ENCODE measurements at regions not wholly inside any gene's neighbourhood (a gene's known extent, or its start where the extent isn't known, plus 50 kb on each side); places are given as distances from the start of the nearest gene placed in this dataset.
A peak's percentile ranks its signal among the peaks of the same experiment; 100 is the strongest.

- Histone ChIP-seq H3K36me3 (ENCODE audit: insufficient read depth, low read length) (no peaks in the 10 kb centered on the region), H3K4me1 (ENCODE audit: insufficient read depth, low read length) (no peaks in the 10 kb centered on the region), H2AFZ (ENCODE audit: low read depth, low read length) (no peak overlapping the region), H3K9me3 (ENCODE audit: low read length) (no peaks in the 10 kb centered on the region), H3K4me3 (ENCODE audit: low read length) (no peak overlapping the region), H3K27me3 (ENCODE audit: insufficient read depth, low read length) (no peaks in the 10 kb centered on the region)
Measured at GRCh38 chr4:115824630-115825029, 711.2 kb upstream of the NDST4 start.

GRCh38 chr4:115803825-115804224 is 690.4 kb upstream of the NDST4 start:
- Histone ChIP-seq H3K4me1 (ENCODE audit: insufficient read depth, low read length) (peaks cover 10% of the 10 kb centered on the region), H2AFZ (ENCODE audit: low read depth, low read length) (no peak overlapping the region), H3K27me3 (ENCODE audit: insufficient read depth, low read length) (no peaks in the 10 kb centered on the region), H3K9me3 (ENCODE audit: low read length) (no peaks in the 10 kb centered on the region), H3K4me3 (ENCODE audit: low read length) (no peak overlapping the region), H3K36me3 (ENCODE audit: insufficient read depth, low read length) (no peaks in the 10 kb centered on the region)

GRCh38 chr4:115790812-115791211 is 677.4 kb upstream of the NDST4 start:
- Histone ChIP-seq H3K36me3 (ENCODE audit: insufficient read depth, low read length) (no peaks in the 10 kb centered on the region), H3K27me3 (ENCODE audit: insufficient read depth, low read length) (no peaks in the 10 kb centered on the region), H3K4me3 (ENCODE audit: low read length) (no peak overlapping the region), H3K4me1 (ENCODE audit: insufficient read depth, low read length) (no peaks in the 10 kb centered on the region), H2AFZ (ENCODE audit: low read depth, low read length) (no peak overlapping the region), H3K9me3 (ENCODE audit: low read length) (no peaks in the 10 kb centered on the region)

DNA sequence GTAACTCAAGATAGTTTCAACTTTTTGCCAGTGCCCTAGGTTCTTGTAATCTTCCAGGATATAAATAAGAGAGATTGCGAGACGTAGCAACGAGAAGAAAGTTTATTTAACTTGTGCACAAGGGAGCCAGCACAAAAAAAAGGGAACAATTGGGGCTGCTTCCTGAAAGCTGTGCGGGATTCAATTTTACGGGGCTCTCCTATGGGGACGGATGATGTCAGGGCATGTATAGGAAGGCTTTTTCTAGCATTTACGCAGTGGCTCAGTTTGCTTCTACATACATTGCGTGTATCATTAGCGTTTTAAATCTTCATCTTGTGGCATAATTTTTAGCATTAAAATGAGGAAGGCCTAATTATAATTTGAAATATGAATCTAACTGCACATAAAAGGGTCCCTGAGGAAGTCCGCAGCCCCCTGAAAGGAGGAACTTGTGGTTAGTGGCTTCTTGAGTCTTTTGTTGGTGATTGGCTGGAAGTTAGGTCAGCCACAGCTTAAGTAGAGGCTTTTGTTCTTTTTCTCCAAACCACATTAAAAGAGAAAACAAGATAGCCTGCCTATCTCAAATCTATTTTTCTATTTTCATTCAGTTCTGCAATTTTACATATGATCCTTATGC is 668.2 kb upstream of the NDST4 start:
- Histone ChIP-seq H2AFZ (ENCODE audit: low read depth, low read length) (peak overlapping the region; percentile 10), H3K9me3 (ENCODE audit: low read length) (no peaks in the 10 kb centered on the region), H3K36me3 (ENCODE audit: insufficient read depth, low read length) (no peaks in the 10 kb centered on the region), H3K4me3 (ENCODE audit: low read length) (no peak overlapping the region), H3K27me3 (ENCODE audit: insufficient read depth, low read length) (no peaks in the 10 kb centered on the region), H3K4me1 (ENCODE audit: insufficient read depth, low read length) (no peaks in the 10 kb centered on the region)

GRCh38 chr4:115780835-115781234 is 667.4 kb upstream of the NDST4 start:
- Histone ChIP-seq H3K4me1 (ENCODE audit: insufficient read depth, low read length) (no peaks in the 10 kb centered on the region), H3K36me3 (ENCODE audit: insufficient read depth, low read length) (no peaks in the 10 kb centered on the region), H3K27me3 (ENCODE audit: insufficient read depth, low read length) (no peaks in the 10 kb centered on the region), H2AFZ (ENCODE audit: low read depth, low read length) (no peak overlapping the region), H3K4me3 (ENCODE audit: low read length) (no peak overlapping the region), H3K9me3 (ENCODE audit: low read length) (no peaks in the 10 kb centered on the region)

- Histone ChIP-seq H3K4me3 (ENCODE audit: low read length) (no peak overlapping the region), H2AFZ (ENCODE audit: low read depth, low read length) (no peak overlapping the region), H3K36me3 (ENCODE audit: insufficient read depth, low read length) (no peaks in the 10 kb centered on the region), H3K27me3 (ENCODE audit: insufficient read depth, low read length) (no peaks in the 10 kb centered on the region), H3K4me1 (ENCODE audit: insufficient read depth, low read length) (no peaks in the 10 kb centered on the region), H3K9me3 (ENCODE audit: low read length) (no peaks in the 10 kb centered on the region)
Measured at GRCh38 chr4:115780268-115780667, 666.8 kb upstream of the NDST4 start.

- Histone ChIP-seq H3K9me3 (ENCODE audit: low read length) (no peaks in the 10 kb centered on the region), H3K4me3 (ENCODE audit: low read length) (no peak overlapping the region), H3K36me3 (ENCODE audit: insufficient read depth, low read length) (no peaks in the 10 kb centered on the region), H3K4me1 (ENCODE audit: insufficient read depth, low read length) (no peaks in the 10 kb centered on the region), H3K27me3 (ENCODE audit: insufficient read depth, low read length) (no peaks in the 10 kb centered on the region), H2AFZ (ENCODE audit: low read depth, low read length) (no peak overlapping the region)
Measured at GRCh38 chr4:115770046-115770543, 656.7 kb upstream of the NDST4 start.

DNA sequence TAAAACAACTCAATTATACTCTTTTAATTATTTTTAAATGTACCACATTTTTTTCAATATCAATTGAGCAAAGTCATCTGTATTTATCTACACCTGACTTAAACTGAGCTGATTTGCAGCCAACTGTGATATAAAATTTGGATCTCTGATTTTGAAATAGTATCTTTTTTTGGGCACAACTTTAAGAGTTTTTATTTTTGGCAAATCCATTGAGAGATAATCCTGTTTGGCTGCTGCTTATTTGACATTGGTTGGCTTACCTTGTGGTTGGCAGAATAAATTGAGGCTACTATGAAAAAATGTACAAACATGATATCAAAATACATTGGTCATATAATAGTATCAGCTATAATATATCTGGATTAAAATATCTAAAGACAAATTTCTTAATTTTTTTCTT is 656.0 kb upstream of the NDST4 start:
- no peak overlapping the region for H3K4me3 ChIP-seq (ENCODE audit: low read length)
- no peaks in the 10 kb centered on the region for H3K27me3 ChIP-seq (ENCODE audit: insufficient read depth, low read length)
- no peaks in the 10 kb centered on the region for H3K4me1 ChIP-seq (ENCODE audit: insufficient read depth, low read length)
- H3K9me3 ChIP-seq (ENCODE audit: low read length): no peaks in the 10 kb centered on the region
- no peak overlapping the region for H2AFZ ChIP-seq (ENCODE audit: low read depth, low read length)
- no peaks in the 10 kb centered on the region for H3K36me3 ChIP-seq (ENCODE audit: insufficient read depth, low read length)

- Histone ChIP-seq H3K9me3 (ENCODE audit: low read length) (no peaks in the 10 kb centered on the region), H3K27me3 (ENCODE audit: insufficient read depth, low read length) (no peaks in the 10 kb centered on the region), H3K4me3 (ENCODE audit: low read length) (no peak overlapping the region), H3K4me1 (ENCODE audit: insufficient read depth, low read length) (peaks cover 2% of the 10 kb centered on the region), H2AFZ (ENCODE audit: low read depth, low read length) (no peak overlapping the region), H3K36me3 (ENCODE audit: insufficient read depth, low read length) (no peaks in the 10 kb centered on the region)
Measured at GRCh38 chr4:115763051-115763450, 649.6 kb upstream of the NDST4 start.

- Histone ChIP-seq H3K4me3 (ENCODE audit: low read length) (no peak overlapping the region), H3K36me3 (ENCODE audit: insufficient read depth, low read length) (no peaks in the 10 kb centered on the region), H3K4me1 (ENCODE audit: insufficient read depth, low read length) (peaks cover 2% of the 10 kb centered on the region), H2AFZ (ENCODE audit: low read depth, low read length) (no peak overlapping the region), H3K27me3 (ENCODE audit: insufficient read depth, low read length) (no peaks in the 10 kb centered on the region), H3K9me3 (ENCODE audit: low read length) (peaks cover 2% of the 10 kb centered on the region)
Measured at GRCh38 chr4:115759231-115759630, 645.8 kb upstream of the NDST4 start.

- Histone ChIP-seq H3K4me3 (ENCODE audit: low read length) (no peak overlapping the region), H3K4me1 (ENCODE audit: insufficient read depth, low read length) (no peaks in the 10 kb centered on the region), H3K27me3 (ENCODE audit: insufficient read depth, low read length) (no peaks in the 10 kb centered on the region), H2AFZ (ENCODE audit: low read depth, low read length) (no peak overlapping the region), H3K36me3 (ENCODE audit: insufficient read depth, low read length) (no peaks in the 10 kb centered on the region), H3K9me3 (ENCODE audit: low read length) (peaks cover 3% of the 10 kb centered on the region)
Measured at GRCh38 chr4:115749404-115749803, 636.0 kb upstream of the NDST4 start.

DNA sequence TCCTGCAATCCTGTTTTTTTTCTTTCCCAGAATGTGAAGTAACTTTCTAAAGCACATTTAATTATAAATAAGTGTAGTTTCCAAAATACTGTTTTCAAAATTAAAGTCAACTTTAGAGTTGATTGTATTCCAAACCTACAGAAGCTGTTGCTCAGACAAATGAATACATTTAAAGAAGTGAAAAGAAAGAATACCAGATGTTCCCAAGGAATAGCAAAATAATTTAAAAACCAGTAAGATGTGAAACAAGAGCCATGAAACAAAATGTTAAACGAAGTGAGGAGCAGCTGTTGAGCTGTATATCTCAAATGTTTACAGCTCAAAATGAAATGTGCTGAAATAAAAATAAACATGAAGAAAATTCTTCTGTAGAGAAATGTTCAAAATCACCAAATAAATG is 627.4 kb upstream of the NDST4 start:
- Histone ChIP-seq H3K27me3 (ENCODE audit: insufficient read depth, low read length) (no peaks in the 10 kb centered on the region), H3K4me3 (ENCODE audit: low read length) (no peak overlapping the region), H3K9me3 (ENCODE audit: low read length) (no peaks in the 10 kb centered on the region), H3K36me3 (ENCODE audit: insufficient read depth, low read length) (no peaks in the 10 kb centered on the region), H3K4me1 (ENCODE audit: insufficient read depth, low read length) (no peaks in the 10 kb centered on the region), H2AFZ (ENCODE audit: low read depth, low read length) (no peak overlapping the region)

DNA sequence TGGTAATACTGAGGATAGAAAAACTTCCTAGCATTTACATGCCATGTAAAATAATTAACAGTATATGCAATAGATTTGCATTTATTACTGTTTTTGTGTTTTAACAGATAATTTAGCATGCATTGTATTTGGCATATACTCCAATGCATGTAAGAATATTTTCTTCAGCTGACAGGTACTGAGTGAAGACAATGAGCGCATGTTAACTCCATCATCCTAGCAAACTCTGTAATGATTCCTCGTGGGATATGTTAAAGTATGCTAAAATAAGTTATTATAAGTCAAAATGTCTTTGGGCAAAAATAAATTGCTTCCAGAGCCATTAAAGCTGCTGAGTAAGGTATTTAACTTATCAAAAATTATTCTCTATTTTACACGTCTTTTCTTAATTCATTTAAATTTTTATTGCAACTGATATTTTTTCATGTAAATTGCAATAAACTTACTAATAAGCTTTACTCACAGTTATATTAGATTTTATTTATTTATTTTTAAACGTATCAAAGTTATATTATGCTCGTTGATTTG is 616.4 kb upstream of the NDST4 start:
- H3K9me3 ChIP-seq (ENCODE audit: low read length): no peaks in the 10 kb centered on the region
- H3K27me3 ChIP-seq (ENCODE audit: insufficient read depth, low read length): no peaks in the 10 kb centered on the region
- H2AFZ ChIP-seq (ENCODE audit: low read depth, low read length): no peak overlapping the region
- H3K4me3 ChIP-seq (ENCODE audit: low read length): no peak overlapping the region
- no peaks in the 10 kb centered on the region for H3K4me1 ChIP-seq (ENCODE audit: insufficient read depth, low read length)
- no peaks in the 10 kb centered on the region for H3K36me3 ChIP-seq (ENCODE audit: insufficient read depth, low read length)

DNA sequence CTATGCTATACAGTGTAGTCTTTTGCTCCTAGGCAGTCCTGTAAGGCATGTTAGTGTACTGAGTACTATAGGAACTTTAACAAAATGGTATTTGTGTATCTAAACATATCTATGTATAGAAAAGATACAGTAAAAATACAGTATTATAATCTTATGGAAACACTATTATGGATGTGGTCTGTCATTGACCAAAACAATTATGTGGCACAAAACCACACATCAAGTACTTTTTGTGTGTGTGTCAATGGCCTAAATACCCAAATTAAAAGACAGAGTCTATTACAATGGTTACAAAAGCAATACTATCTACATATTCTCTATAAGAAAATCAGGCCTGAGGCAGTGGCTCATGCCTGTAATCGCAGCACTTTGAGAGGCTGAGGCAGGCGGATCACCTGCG is 610.2 kb upstream of the NDST4 start:
- Histone ChIP-seq H3K36me3 (ENCODE audit: insufficient read depth, low read length) (no peaks in the 10 kb centered on the region), H2AFZ (ENCODE audit: low read depth, low read length) (no peak overlapping the region), H3K9me3 (ENCODE audit: low read length) (no peaks in the 10 kb centered on the region), H3K4me3 (ENCODE audit: low read length) (no peak overlapping the region), H3K4me1 (ENCODE audit: insufficient read depth, low read length) (peaks cover 12% of the 10 kb centered on the region), H3K27me3 (ENCODE audit: insufficient read depth, low read length) (no peaks in the 10 kb centered on the region)

All from neuron (in vitro differentiated cells).